ELR (cell line): ENCODE measurements at regions not wholly inside any gene's neighbourhood (a gene's known extent, or its start where the extent isn't known, plus 50 kb on each side); places are given as distances from the start of the nearest gene placed in this dataset.

Experiments used
- DNase-seq: peaks from one replicate; pipeline ENCODE4 v3.0.0-alpha.2; 2015; ENCODE audit warnings: low read depth

DNA sequence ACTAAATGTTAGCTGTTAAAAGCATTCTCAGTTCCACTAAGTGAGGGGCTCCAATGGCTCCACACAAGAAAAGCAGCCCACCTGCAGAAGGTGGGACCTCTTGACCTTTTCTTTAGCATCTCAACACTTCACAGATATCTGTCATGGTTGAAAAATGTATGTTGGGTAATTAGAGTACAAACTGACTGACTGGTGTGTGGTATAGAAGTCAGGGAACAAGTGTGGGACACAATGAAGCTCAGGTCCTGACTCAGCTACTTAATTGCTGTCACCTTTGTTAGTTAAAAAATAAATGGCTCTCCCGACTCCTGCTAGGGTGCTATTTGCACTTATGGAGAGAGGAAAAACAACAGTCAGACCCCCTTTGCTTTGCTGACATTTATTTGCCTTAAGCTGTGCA, 299.0 kb downstream of the TTC6 start:
- DNase-seq, result no peak

DNA sequence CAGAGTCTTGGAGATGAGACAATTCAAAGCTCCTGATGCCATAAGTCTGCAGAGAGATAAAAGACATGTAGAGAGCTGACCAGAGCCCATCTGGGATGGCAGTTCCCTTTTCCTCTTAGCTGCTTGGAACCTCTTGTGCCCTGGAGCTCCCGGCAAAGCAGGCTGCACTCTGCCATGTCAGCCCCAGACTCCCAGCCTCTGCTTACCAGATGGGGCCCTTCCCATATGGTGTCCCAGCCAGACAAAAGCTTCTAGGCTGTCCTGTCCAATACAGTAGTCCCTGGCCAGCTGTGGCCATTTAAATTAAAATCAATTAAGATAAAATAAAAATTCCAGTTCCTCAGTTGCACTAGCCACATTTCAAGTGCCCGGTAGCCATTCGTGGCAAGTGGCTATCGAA, 303.9 kb downstream of the TTC6 start:
- no peak for DNase-seq

DNA sequence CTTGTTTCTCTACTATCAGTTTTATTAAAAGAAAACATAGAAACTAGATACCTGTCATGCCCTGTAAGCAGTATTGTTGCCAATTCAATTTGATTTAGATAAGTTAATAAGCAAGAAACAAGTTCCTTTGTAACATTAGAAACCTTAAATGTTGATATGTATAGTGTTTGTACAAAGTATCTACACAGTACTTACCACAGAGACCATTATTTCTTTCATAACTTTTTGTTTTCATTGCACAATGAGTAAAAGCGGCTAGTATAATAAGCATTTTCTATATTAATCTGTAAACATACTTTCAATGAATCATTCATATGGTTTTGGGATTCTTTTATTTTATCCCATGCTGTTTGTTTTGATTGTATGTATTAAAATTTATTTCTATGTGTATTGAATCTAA, 305.1 kb downstream of the TTC6 start:
- peak; percentile 3 for DNase-seq

DNA sequence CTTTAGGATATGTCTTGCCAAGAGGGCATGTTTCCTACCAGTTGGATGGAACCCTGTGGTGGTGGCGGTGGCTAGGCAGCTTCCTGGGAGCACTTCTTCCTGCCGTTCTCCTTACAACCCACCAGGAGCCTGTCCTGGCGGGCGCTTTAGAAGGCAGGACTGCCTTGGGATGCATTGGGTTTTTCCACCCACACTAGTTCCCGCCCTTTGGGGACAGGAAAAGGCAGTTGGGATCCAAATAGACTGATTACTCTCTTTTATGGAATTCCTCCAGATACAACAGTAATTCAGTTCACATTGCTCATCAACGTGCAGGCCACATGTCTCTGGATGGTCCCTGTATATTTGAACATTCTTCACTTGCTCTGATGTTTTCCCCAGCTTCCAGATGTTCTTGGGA, 305.7 kb upstream of the SSTR1 start:
- DNase-seq, result peak; percentile 66

DNA sequence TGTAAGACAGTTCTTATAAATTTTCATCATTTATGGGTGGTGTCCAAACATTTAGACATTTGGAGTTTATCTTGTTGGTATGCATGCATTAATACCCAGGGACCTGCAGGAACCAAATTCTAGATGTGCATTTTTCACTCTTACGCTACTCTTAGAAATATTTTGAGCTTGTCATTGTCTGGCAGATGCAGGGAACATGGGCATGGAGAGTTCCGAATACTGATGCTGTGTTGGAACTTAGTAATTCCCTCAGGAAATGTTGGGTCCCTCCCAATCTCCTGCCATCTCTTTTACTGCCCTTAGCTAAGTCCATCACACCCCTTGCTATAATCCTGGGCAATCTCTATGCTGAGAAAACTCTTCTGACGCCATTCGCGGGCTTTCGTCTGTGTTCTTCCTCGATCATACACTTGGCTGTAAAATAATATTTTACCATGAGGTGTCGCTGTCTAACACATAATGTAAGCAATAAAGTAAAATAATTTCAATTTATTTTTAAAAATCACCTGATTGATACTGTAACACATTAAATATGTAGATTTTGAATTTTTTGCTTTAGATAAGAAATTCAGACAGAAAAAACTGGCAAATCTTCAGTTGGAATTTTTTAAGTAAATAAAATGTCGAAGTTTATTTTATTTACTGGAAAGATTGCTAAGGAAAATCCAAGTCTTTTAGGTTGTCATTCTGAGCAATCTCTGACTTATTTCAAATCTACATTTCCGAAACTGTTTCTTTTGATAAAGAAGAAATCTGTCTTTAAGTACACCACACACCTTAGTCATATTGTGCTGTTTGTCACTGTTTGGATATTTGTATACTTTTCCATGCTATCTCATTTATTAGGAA, 304.1 kb upstream of the SSTR1 start:
- peak; percentile 80 for DNase-seq

DNA sequence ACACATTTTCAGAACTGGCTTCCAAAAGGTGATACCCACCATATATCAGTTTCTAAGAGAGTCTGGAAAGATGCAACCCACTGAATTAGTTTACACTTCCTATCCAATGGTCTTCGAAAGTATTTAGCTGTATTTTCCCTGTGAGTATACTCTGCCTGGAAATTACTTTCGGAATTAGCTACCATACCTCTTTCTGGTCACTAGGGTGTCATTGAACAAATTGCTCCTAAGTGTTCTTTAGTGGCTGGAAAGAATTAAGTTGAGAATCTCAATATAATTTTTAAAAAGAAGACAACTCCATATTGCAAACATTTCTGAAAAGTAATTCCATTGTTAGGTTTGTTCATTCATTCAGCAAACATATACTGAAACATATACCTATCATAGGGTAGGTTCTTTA, 283.1 kb upstream of the SSTR1 start:
- no peak for DNase-seq

DNA sequence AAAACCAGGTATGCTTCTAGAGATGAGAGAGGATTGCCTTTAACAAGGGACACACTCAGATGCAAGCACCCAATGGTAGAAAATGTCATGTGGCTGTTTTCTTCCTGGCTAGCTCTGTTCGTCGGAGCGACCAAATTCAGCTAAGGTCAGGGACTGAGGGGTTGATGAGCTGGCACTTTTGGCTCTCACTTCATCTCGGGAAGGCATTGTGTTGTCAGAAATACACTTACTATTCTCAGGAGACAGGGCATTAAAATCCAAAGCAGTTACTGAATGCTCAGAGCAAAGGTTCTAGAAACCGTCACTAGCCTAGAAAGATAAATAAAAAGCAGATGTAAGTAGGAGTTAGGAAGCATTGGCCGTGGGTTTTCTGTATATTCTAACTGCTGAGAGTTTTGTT, 275.7 kb upstream of the SSTR1 start:
- DNase-seq, result no peak

DNA sequence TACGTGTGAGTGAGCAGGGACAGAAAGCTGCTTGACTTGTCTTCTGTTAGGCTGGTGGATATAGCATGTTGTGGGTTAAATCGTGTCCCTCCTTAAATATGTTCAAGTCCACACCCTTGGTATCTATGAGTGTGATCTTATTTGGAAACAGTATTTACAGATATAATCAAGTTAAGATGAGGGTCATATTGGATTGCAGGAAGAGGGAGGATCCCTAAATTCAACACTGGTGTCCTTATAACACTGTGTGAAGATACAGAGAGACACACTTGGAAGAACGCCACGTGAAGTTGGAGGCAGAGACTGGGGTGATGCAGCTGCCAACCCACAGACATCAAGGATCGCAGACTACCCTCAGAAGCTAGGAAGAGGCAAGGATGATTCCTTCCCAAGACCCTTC, 275.2 kb upstream of the SSTR1 start:
- no peak for DNase-seq

DNA sequence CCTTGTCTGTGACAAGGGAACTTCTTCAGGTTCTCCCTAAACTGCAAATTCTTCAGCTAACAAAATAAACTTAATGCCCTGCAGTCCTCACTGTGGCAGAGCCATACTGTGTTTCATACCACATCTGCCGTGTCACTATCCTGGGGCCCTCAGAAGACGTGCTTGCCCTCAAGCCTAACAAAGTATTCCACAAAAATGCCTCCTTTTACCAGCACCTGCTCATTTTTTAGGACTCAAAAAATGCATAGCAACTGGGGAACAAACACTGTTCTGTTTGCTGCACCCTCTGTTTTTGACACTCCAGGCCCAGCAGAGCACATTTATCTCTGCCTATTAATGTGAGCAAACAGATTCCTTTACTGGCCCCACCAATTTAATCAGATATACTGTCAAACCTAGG, 270.7 kb upstream of the SSTR1 start:
- DNase-seq, result no peak

DNA sequence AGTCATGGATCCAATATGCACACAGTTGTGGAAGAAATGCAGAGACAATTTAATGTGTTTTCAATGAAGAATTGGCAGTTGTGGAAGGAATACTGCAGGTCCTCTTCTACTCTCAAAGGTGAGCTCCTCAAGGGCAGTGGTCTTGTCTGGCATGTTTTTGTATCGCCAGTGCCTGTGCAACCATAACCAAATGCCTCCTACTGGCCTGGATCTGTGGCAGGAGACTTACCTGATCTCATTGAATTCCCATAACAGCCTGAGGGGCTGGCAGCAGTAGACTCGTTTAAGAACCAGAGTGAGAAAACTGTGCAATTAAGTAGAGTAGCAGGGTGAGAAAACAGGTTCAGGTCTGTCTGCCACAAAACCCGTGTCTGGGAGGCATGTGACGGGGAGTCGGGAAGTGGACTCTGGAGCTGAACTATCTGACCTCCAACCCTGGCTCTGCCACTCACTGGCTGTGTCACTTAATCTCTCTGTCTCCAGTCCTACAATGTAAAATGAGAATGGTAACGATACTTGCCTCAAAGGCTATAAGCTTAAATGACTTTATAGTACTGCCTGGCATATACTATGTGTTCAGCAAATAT, 268.2 kb upstream of the SSTR1 start:
- DNase-seq, result no peak

DNA sequence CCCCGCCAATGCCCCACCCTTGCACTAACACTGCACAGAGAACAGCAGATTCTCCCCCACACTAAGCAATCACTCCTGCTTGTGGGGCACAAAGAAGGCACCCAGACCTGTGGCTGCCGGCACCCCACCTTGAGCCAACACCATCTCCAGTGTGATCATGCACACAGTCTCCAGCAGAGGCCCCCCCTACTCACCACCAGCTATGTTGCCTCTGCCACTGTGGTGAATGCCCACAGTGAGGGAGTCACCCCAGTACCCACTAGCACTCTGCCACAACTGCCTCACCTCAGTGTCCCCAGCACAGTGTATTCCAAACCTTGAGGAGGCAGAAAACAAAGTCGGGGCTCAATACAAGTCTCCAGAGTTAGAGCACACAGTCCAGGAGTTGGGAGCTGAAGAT, 261.7 kb upstream of the SSTR1 start:
- DNase-seq, result no peak

DNA sequence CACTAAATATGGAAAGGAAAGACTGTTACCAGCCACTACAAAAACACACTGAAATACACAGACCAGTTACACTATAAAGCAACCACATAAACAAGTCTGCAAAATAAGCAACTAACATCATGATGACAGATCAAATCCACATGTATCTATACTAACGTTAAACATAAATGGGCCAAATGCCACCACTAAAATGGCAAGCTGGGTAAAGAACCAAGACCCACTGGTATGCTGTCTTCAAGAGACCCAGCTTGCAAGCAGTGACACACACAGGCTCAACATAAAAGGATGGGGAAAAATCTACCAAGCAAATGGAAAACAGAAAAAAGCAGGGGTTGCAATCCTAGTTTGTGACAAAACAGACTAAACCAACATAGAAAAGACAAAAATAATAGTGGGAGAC, 260.9 kb upstream of the SSTR1 start:
- no peak for DNase-seq

DNA sequence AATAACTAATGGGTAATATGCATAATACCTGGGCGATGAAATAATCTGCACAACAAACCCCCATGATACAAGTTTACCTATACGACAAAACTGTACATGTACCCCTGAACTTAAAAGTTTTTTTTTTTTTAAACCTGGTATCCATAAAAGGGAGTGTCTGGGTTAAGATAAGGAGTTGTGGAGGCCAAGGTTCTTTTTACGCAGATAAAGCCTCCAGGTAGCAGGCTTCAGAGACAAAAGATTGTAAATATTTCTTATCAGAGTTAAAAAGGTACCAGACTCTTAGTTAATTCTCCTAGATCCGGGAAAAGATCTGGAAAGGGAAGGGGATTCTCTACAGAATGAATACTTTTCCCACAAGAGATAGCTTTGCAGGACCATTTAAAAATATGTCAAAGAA, 259.4 kb upstream of the SSTR1 start:
- DNase-seq, result no peak

DNA sequence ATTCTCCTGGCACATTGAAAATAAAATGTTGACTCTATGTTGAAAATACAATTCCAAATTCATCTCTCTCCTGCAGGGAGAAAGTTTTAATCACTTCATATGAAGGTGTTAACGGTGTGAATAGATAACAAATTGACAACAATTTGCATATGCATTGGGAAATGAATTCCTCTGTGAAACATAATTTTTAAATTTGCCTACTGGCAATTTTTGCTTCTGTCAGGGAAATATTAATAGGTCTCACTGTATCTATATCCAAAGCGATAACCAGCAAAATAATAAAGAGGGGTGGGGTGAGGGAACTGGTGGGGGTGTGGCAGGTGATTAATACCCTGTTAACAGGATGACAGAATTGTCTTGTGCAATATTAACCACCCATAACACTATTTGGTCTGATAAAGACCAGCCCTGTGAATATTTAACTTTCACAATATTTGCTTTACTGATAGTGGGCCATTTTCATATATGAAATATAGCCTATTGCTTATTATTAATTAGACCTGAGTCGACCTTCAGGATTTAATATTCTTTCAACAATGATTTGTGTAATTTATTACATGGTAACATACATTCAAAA, 239.0 kb upstream of the SSTR1 start:
- DNase-seq, result no peak

DNA sequence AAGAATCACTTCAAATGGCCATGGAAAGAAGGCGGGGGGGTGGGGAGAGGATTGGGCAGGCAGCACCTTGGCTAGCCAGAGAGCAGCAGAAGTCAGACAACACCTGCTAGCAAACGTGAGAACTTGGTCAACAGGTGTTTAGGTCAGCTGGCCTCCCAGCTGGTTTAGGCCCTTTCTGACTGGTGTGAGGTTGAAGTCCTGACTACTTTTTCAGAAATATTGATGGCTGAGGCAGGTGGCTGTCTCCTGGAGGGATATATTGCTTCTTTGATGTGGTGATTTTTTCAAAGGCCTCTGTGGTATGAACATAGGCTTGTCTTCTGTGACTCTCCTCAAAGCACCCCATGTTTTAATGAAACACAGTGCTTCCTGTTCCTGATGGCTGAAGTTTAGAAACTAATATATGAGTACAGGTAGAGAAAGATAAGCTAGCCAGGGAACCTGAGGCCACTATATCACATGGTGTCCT, 238.2 kb upstream of the SSTR1 start:
- no peak for DNase-seq

DNA sequence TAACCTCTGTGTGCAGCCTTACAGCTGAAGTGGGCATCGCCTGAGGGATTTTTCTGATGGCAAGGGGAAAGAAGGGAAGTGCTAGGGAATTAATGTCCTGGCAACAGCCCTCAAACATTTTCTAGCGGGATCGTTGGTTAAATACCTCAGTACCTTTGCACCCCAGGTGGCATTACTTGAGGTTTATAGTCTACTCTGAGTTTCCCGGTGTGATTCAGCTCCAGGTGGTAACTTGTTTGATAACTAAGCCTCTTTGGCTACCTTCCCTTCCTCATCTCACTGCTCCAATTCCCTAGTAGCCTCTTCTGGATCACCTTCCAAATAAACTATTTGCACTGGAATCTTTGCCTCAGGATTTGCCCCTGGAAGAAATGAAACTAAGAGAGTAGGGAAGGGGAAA, 237.0 kb upstream of the SSTR1 start:
- DNase-seq, result no peak

DNA sequence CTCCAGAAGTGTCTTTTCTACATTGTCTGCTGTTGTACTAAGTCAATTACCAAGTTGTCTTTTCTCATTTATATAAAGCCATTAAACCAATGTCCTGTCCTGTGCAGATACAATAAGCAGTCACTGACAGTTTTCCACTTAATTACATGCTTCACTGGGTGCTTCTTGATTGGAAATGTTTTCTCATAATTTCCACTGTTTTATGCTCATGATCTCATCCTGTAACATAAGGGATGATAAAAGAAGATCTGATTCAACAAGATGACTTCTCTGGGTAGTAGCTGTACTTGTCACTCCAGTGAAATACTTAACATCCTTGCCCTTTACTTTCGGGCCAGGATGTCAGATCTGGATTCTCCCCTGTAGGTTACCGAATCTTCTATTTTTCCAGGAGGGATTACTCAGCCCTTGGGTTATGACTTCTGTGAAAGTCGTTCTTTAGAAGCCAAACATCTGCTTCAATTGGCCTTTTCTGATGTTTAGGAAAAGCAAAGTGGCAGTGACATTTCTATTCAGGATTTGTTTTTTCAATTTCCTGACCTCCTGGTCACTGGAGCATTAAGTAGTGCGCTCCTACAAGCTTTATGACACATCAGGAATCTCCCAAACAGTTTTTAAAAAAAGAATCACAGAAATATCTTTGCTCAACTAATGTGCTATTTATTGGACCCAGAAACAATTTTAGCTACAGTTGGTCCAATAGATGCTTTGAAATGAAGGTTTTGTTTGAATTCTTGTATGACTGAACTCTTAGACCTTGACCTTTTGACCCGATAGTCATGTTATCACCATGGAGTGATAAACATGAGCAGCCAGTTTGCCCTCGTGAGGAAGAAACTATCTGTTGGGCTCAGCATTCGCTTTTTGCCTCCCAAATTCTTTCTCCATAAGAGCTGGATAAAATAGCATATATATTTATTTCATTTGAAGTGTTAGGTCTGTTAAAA, 234.5 kb upstream of the SSTR1 start:
- peak; percentile 8 for DNase-seq

DNA sequence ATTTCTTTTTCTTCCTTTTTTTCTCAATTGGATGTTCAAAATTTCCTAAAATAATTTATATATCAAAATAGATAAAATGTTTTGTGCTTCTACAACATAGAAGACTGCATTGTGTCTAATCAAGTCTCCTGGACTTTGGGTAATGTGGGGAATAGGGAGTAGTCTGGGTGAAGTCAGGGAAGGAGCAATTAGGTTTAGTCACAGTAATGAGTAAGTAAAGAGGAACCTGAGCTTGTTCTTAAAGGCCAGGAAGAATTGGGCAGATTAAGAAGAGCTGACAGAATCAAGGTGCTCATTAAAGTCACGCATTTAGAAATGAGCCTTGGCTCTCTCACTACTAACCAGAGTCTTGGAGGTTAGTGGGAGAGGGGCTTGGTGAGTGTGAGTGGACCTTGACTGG, 233.3 kb upstream of the SSTR1 start:
- peak; percentile 24 for DNase-seq

DNA sequence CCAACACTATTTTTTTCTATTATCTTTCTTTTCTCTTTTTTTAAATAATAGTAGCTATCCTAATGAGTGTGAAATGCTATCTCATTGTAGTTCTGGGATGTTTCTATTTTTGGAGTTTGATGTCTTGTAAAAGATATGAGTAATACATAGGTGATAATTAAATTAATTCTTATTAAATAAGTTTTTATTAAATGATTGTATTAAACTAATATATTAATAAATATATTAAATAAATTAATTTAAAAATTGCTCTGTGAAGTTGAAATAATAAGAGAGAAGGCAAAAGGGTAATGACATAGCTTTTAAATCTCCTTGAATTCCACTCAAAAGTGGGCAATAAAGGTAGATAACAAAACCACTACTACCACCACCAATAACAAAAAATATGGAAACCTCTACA, 230.2 kb upstream of the SSTR1 start:
- no peak for DNase-seq

DNA sequence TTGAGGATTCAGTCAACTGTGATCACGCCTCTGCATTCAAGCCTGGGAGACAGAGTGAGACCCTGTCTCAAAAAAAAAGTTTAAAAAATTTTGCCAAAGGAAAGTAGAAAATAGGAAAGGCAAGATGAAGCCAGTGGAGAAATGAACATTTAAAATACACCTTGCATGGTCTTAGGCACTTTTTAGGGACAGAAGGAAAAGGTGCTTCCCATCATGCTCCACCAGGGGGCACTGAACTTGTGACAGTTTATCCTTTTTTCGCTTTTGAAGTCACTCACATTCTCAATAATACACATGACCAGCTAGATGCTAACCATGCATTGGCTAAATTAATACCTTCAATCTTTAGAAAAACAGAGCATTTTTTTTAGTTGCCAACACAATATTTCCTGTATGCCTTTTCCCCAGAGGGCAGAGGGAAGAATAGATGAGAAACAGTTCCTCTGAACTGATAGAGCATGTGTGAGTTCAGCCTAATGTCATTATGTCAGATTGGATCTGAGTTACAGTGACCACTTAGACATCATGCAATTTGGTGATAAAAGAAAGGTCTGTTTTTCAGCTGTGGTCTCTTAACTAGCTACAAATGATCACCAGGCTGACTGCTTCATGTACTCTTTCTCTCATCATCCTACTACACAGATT, 221.8 kb upstream of the SSTR1 start:
- DNase-seq, result peak; percentile 74

DNA sequence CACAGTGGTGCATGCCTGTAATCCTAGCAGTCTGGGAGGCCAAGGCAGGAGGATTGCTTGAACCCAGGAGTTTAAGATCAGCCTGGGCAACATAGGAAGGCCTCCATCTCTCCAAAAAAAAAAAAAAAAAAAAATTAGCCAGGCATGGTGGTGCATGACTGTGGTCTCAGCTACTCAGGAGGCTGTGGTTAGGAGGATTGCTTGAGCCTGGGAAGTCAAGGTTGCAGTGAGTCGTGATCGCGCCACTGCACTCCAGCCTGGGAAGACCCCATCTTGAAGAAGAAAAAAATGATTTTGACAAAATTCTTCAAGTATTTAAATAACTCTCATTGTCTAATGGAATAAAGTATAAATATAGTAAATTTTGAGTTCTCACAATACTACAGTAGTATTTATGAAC, 219.2 kb upstream of the SSTR1 start:
- DNase-seq, result peak; percentile 60

DNA sequence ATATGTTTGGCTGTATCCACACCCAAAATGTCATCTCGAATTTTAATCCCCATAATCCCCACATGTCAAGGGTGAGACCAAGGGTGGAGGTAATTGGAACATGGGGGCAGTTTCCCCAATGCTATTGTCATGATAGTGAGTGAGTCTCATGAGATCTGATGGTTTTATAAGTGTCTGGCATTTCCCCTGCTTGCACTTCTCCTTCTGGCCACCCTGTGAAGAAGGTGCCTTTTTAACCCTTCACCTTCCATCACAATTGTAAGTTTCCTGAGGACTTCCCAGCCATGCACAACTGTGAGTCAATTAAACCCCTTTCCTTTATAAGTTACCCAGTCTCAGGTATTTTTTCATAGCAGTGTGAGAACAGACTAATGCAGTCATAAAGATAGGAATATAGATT, 216.7 kb upstream of the SSTR1 start:
- no peak for DNase-seq
